Ishikawa (cell line): ENCODE measurements at regions not wholly inside any gene's neighbourhood (a gene's known extent, or its start where the extent isn't known, plus 50 kb on each side); places are given as distances from the start of the nearest gene placed in this dataset.

Experiments
- CEBPB ChIP-seq: IDR thresholded peaks from 2 replicates; pipeline ENCODE4 v1.6.1; 2012
- CREB1 ChIP-seq: IDR thresholded peaks from 2 replicates; pipeline ENCODE4 v1.6.1; 2012; ENCODE audit warnings: low read depth
- EGR1 ChIP-seq: IDR thresholded peaks from 2 replicates; pipeline ENCODE4 v1.6.1; 2012
- EP300 ChIP-seq: IDR thresholded peaks from 2 replicates; pipeline ENCODE4 v1.6.1; 2012; ENCODE audit warnings: borderline replicate concordance
- FOXM1 ChIP-seq: IDR thresholded peaks from 2 replicates; pipeline ENCODE4 v1.6.1; 2012; ENCODE audit warnings: low read depth, borderline replicate concordance
- MAX ChIP-seq: IDR thresholded peaks from 2 replicates; pipeline ENCODE4 v1.6.1; 2012
- NFIC ChIP-seq: IDR thresholded peaks from 2 replicates; pipeline ENCODE4 v1.6.1; 2012
- RAD21 ChIP-seq: IDR thresholded peaks from 2 replicates; pipeline ENCODE4 v1.6.1; 2012; ENCODE audit warnings: low read depth
- REST ChIP-seq: IDR thresholded peaks from 2 replicates; pipeline ENCODE4 v1.6.1; 2012; ENCODE audit warnings: low read depth, mild to moderate bottlenecking
- TAF1 ChIP-seq: IDR thresholded peaks from 2 replicates; pipeline ENCODE4 v1.6.1; 2012; ENCODE audit warnings: low read depth, mild to moderate bottlenecking
- TCF12 ChIP-seq: IDR thresholded peaks from 2 replicates; pipeline ENCODE4 v1.6.1; 2012; ENCODE audit warnings: low read depth
- TEAD4 ChIP-seq: IDR thresholded peaks from 2 replicates; pipeline ENCODE4 v1.6.1; 2012
- YY1 ChIP-seq: IDR thresholded peaks from 2 replicates; pipeline ENCODE4 v1.6.1; 2012; ENCODE audit warnings: low read depth
- ZBTB7A ChIP-seq: IDR thresholded peaks from 2 replicates; pipeline ENCODE4 v1.6.1; 2012; ENCODE audit warnings: low read depth
- TF ChIP-seq, protein P1 (sequence below): IDR thresholded peaks from 2 replicates; pipeline ENCODE4 v1.6.1; 2012

DNA sequence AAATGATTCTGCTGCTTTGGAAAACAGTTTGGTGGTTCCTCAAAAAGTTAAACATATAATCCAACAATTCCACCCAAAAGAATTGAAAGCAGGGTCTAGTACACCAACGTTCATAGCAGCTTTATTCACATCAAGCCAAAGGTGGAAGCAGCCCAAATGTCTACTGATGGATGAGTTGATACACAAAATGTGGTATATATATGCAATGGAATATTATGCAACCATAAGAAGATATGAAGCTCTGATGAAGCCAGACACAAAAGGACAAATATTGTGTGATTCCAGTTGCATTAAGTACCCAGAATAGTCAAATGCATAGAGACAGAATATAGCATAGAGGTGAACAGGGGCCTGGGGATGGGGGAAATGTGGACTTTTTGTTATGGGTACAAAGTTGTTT lies 269.3 kb downstream of the METTL4 start:
- TF ChIP-seq EP300: no peak
- TF ChIP-seq TCF12: no peak
- TF ChIP-seq EGR1: no peak
- no peak for TF ChIP-seq CEBPB
- no peak for TF ChIP-seq FOXM1
- no peak for TF ChIP-seq TEAD4
- no peak for TF ChIP-seq MAX
- no peak for TF ChIP-seq CREB1
- TF ChIP-seq ZBTB7A: no peak

DNA sequence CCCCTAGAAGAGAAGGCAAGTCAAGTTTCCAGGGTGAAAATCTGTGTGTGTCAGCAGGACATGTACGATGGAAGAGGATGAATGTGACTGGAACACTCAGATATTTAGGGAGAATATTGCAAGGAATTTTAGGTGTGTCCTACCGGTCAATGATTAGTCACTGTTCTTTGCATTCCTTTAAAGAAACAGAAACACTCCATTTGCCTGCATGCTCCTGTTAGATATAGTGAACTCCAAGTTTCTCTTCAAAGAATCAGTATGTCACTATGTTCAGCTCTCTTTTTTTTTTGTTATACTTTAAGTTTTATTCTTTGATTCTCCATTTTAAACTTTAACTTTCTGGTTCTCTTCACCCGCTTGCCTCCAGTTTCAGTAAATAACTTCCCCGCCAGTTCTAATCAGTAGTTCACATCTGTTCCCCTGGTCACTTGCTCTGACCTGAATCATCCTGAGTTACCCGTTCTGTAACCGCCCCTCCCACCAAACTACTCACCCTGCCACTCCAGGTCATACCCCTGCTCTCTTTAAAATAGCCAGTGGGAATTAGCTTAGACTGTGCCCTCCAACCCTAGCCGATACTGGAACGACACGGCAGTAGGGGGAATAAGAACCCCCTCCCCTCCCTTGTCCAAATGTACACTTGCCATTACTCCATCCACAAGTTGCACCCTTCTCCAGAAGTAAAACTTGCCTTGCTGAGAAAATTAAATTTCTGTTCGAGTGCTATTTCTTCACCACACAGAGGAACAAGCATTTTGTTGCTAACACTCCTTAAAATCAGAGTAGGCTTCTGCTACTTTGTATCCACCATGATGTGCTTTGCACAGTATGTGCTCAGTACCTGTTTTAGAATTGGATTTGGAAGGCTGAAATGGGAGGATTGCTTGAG lies 268.4 kb downstream of the METTL4 start:
- TF ChIP-seq TEAD4: peak; percentile 45; the same call in 1 of the 2 replicates
- TF ChIP-seq, protein P1, sequence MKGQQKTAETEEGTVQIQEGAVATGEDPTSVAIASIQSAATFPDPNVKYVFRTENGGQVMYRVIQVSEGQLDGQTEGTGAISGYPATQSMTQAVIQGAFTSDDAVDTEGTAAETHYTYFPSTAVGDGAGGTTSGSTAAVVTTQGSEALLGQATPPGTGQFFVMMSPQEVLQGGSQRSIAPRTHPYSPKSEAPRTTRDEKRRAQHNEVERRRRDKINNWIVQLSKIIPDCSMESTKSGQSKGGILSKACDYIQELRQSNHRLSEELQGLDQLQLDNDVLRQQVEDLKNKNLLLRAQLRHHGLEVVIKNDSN: no peak

- no peak for TF ChIP-seq FOXM1
- TF ChIP-seq EP300: no peak
- TF ChIP-seq EGR1: no peak
- no peak for TF ChIP-seq TEAD4
- TF ChIP-seq RAD21: no peak
- no peak for TF ChIP-seq ZBTB7A
- TF ChIP-seq NFIC: no peak
- no peak for TF ChIP-seq CREB1
Measured at GRCh38 chr18:2303517-2304238, 267.6 kb downstream of the METTL4 start.

DNA sequence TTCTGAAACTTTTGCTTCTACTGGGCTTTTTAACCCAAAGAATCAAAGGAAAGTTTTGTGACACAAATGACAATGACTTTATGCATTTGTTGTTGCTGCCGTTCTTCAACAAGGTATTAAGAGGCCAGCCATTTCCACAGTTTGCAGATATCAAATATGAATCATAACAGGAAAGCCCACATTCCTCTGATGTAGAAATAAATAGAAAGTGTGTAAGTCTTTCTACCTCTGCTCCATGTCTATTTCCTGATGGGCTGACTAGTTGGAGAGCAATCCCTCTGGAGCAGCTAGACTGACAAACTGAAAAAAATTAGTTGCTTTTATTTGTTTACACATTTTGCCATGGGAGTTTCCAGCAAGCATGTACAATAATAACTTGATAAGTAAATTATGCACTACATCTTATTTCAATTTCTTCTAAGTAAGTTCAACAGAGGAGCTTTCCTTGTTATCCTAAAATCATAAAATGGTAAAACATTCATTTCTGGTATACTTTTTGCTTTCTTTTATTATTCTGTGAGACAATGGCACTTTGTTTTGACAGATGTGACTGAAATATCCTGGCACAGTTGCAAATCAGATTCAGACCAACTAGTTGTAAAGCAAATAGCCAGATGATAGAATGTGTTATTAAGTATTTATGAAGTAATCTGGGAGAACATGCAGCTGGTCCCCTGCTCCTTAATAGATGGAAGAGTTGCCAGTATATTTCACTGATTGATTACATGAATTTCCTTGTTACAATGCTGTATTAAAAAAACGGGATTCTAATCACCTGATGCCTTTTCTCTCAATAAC lies 266.7 kb downstream of the METTL4 start:
- TF ChIP-seq EP300 (no peak), RAD21 (no peak), EGR1 (no peak), TCF12 (no peak), REST (no peak), ZBTB7A (no peak)
- TF ChIP-seq, protein P1: no peak

DNA sequence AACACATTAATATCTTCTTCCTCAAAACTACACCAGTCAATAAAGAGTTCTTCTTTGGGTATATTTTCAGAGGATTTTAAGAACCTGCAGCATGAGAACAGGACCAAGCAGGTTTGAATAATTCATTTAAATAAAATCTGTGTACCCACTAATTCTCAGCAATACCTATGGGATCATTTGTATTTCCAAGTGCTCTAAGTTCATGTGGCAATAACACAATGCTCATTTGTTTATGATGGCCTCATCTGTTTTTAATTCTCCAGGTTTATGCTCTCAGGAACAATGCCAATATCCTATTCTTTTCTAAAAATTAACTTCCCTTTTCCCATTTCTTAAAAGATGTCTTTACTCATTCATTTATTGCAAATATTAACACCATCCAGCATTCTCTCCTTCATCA lies 264.7 kb downstream of the METTL4 start:
- TF ChIP-seq CEBPB (no peak), EP300 (no peak), RAD21 (no peak), TAF1 (no peak), YY1 (no peak)
- TF ChIP-seq, protein P1: no peak

- TF ChIP-seq REST (no peak), TCF12 (no peak), MAX (no peak), NFIC (no peak), EP300 (no peak)
- TF ChIP-seq, protein P1: no peak
Measured at GRCh38 chr18:2310886-2311285, 260.4 kb downstream of the METTL4 start.
